ENCODE measurements at regions not wholly inside any gene's neighbourhood (a gene's known extent, or its start where the extent isn't known, plus 50 kb on each side); places are given as distances from the start of the nearest gene placed in this dataset.

DNA sequence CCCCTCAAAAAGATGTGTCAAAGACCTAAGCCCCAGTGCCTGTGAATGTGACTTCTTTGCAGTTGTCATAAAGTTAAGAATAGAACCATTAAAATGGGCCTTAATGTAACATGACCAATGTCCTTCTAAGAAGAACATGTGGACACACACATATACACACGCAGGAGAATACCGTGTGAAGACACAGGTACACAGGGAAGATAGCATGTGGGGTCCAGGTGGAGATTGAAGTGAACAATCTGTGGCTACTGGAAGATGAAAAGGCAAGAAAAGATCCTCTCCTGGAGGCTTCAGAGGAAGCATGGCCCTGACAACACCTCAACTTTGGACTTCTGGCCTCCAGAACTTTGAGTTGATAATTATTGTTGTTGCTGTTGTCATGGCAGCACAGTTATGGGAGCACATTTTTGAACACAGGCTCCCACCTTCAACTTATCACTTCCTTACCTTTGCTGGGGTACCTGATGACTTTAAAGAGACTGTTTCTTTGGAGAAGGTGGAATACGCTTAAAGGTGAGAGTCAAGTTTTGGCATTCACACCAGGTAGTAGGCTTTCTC is 123.5 kb upstream of the ADCY2 start:
- TF ChIP-seq, protein P1, sequence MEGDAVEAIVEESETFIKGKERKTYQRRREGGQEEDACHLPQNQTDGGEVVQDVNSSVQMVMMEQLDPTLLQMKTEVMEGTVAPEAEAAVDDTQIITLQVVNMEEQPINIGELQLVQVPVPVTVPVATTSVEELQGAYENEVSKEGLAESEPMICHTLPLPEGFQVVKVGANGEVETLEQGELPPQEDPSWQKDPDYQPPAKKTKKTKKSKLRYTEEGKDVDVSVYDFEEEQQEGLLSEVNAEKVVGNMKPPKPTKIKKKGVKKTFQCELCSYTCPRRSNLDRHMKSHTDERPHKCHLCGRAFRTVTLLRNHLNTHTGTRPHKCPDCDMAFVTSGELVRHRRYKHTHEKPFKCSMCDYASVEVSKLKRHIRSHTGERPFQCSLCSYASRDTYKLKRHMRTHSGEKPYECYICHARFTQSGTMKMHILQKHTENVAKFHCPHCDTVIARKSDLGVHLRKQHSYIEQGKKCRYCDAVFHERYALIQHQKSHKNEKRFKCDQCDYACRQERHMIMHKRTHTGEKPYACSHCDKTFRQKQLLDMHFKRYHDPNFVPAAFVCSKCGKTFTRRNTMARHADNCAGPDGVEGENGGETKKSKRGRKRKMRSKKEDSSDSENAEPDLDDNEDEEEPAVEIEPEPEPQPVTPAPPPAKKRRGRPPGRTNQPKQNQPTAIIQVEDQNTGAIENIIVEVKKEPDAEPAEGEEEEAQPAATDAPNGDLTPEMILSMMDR (IDR thresholded peaks at IDR 0.05), result no peak
- TF ChIP-seq POLR2A (IDR thresholded peaks at IDR 0.05), result no peak
